Suprapubic skin (tissue), 3 donors: ENCODE measurements at regions not wholly inside any gene's neighbourhood (a gene's known extent, or its start where the extent isn't known, plus 50 kb on each side); places are given as distances from the start of the nearest gene placed in this dataset.

Experiments
- EP300 ChIP-seq: sonication (generic); formaldehyde crosslinking; IDR thresholded peaks from one replicate; pipeline ENCODE4 v1.6.1; 2017; ENCODE audit warnings: antibody characterized with exemption
- POLR2A ChIP-seq, 2 donors: fragments of 450-650 bp; IDR thresholded peaks; one replicate each; pipeline ENCODE4 v1.6.1; 2017; ENCODE audit warnings: antibody characterized with exemption in 2 of 2, mild to moderate bottlenecking in 2 of 2, moderate library complexity in 2 of 2
- TF ChIP-seq, protein P1 (sequence below), 2 donors: fragments of 200-600 bp in 1 of 2; fragments of 450-650 bp in 1 of 2; sonication (generic) in 1 of 2; IDR thresholded peaks; one replicate each; pipeline ENCODE4 v1.5.1; 2016 to 2019; ENCODE audit warnings: antibody characterized with exemption in 2 of 2, mild to moderate bottlenecking in 1 of 2, moderate library complexity in 1 of 2

DNA sequence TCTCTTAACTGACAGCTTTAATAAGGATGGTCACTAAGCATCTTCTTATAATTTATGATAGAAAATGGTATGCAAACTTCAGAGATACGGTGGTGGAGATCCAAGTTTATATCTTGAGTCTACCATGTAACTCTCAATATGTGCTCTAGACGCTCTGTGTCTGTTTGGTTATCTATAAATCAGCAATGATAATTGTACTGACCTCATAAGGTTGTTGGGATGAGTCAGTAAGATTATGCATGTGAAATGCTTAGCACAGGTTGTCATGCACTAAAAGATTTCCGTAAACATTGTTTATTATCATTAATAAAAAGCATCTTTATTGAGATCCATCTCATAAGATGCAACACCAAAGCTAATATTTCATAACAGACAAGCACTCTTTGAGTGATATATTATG, 1094.9 kb upstream of the EEF2KMT start:
- TF ChIP-seq, protein P1, sequence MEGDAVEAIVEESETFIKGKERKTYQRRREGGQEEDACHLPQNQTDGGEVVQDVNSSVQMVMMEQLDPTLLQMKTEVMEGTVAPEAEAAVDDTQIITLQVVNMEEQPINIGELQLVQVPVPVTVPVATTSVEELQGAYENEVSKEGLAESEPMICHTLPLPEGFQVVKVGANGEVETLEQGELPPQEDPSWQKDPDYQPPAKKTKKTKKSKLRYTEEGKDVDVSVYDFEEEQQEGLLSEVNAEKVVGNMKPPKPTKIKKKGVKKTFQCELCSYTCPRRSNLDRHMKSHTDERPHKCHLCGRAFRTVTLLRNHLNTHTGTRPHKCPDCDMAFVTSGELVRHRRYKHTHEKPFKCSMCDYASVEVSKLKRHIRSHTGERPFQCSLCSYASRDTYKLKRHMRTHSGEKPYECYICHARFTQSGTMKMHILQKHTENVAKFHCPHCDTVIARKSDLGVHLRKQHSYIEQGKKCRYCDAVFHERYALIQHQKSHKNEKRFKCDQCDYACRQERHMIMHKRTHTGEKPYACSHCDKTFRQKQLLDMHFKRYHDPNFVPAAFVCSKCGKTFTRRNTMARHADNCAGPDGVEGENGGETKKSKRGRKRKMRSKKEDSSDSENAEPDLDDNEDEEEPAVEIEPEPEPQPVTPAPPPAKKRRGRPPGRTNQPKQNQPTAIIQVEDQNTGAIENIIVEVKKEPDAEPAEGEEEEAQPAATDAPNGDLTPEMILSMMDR (IDR thresholded peaks at IDR 0.05), result no peak
- TF ChIP-seq EP300 (no peak), POLR2A (IDR thresholded peaks at IDR 0.05) (no peak)
